ENCODE measurements at regions not wholly inside any gene's neighbourhood (a gene's known extent, or its start where the extent isn't known, plus 50 kb on each side); places are given as distances from the start of the nearest gene placed in this dataset.
A peak's percentile ranks its signal among the peaks of the same experiment; 100 is the strongest.

DNA sequence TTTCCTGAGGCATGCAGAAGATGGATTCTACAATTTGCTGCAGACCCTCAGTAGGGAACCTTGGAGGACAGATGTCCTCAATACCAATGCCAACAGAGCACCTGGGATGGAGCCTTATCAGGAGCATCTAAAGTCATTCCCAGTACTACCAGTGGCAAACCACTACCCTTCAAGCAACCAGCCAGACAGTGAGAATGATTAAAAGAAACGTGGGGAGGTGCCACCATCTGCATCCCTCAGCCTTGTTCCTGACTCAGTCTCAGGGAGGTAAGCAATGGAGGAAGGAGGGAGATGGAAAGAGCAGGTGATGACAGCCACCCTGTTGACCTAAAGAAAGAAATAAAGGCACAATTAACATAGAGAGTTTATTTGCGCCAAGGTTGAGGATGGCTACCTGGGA, 175.2 kb upstream of the GRIN2B start:
- DNase-seq, result no peak

DNA sequence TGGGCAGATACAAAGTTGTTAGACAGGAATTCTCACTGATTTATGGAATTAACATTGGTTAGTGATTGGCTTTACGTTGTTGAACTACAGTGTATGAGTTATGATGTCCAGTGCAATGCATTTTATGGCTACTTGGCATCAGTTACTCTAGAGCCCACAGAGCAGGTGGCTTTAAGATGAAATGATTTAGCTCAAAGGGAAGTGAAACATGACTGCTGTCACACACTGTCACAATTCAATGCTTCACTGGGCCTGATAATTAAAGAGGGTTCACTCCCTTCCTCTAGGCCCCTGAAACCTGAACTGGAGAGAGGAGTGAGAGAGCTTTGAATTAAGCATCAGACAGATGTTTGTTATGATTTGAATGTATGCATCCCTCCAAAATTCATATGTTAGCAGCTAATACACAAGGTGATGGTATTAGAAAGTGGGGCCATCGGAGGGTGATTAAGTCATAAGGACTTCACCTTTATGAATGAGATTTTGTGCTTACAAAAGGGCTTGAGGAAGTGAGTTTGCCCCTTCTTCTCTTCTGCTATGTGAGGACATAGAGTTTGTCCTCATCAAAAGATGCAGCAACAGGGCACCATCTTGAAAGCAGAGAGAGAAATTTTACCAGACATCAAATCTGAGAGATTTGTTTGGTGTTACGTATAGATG, 175.8 kb upstream of the GRIN2B start:
- DNase-seq, result no peak

GRCh38 chr12:14164266-14164665, 182.9 kb upstream of the GRIN2B start:
- no peak for DNase-seq

DNA sequence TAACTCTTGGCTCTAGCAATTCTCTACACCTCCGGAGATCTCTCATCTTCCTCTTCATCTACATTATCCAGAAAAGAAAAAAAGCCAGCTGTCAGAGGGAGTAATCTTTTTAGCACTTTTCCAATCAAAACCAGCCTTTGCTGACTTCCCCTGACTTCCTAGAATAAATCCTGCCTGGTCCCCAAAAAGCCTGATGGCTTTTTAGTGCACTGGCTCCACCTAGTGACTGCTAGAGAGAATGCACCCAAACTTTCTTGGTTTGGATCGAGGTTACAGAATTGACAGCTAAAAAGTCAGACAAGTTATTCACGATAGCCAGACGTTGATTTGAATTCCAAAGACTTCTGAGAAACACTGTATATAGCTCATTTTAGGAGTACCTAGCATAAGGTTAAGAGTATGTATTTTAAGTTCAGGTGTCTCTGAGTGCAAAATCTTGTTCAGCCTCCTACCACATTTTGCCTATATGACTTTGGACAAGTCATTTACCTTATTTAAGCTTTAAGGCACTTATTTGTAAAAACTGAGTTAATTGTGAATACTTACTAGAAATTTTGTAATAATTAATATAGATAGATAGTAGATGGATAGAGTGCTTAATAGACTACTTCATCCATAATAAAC, 185.7 kb upstream of the GRIN2B start:
- DNase-seq, result peak; percentile 18 to 42

- DNase-seq, result no peak
These were observed 187.9 kb upstream of the GRIN2B start for GRCh38 chr12:14169281-14169680.

DNA sequence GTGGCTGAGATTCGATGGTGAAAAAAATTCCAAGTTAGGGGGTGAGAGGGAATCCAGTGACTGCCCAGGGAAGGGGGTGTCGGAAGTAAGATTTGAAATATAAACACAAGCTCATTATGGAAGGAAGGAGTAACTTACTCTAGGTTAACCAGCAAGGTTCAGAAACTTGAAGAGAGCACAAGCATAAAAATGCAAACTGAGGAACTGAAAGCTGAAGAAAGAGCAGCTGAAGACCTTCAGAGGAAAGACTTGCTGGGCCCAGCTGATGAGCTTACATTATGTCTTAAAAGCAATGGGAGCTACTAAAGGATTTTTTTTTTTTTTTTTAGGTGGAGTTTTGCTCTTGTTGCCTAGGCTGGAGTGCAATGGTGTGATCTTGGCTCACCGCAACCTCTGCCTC, 189.7 kb upstream of the GRIN2B start:
- DNase-seq, result no peak

DNA sequence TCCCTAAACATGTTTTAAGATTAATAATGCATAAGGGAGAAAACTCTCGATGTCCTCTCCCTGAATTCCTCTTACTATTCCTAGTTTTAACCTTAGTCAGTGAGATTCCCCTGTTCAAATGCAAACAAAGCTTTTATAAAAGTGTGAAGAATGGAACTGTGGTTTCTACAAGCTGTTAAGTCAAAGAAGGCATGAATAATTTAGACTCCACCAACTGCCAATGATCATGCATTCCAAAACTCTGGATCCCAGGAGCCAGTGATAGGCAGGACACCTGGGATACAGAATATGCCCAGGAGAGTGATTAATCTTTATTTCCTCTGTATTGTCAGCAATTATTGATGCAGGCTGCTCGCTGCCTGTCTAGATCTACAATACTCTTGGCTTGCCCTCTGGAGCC, 190.3 kb upstream of the ATF7IP start:
- no peak for DNase-seq

DNA sequence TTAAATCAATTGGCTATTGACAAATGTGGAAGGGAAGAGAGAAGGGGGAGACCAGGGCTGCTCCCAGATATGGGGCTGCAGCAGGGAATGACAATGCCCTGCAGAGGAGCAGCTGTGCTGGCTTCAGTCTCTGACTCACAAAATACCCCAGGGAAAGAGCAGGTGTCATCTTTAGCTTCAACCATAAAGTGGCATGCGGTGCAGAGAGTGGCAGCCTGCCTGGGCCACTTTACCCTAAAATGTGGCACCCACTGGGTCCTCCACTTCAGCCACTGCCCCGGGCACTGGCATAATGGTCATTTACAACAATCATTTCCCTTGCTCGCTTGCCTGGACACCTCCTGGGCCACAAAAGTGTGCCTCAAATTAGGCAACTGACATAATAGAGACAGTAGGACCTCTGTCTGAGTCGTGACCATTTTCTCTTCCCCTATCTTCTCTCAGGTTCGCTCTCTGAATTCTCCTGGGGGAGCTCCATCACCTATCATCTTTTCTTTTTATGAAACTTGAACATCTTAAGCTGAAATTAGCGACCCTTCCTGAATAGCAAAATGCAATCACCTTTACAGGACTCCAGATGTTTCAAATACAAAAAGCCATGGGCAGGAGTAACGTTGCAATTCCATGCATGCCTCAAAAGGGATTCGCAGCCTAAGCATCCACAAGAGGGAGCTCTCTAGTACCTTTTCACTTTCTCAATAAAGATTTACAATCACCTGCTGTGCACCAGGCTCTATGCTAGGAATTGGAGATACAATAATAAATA, 179.9 kb upstream of the ATF7IP start:
- peak; percentile 4 to 6 for DNase-seq

GRCh38 chr12:14186193-14186502, 179.3 kb upstream of the ATF7IP start:
- DNase-seq, result no peak

DNA sequence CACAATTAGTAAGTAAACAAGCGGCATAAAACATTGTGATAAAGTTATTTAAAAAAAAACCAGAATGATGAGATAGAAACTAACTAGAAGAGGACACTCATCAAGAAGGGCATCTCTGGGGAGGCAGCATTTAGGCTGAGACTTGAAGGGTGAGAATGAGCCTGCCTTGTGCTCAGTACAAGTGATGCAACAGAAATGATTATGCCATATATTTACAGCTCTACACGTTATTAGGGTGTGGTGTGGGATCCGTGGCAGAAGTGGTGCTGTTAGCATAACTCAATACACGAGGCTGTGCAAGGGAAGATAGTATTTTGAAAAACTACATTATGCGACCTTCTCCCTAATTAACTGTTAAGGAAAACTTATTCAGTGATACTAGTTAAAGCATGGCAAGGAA, 178.5 kb upstream of the ATF7IP start:
- no peak for DNase-seq

GRCh38 chr12:14187966-14188365, 177.5 kb upstream of the ATF7IP start:
- no peak for DNase-seq

GRCh38 chr12:14188744-14189143, 176.7 kb upstream of the ATF7IP start:
- no peak for DNase-seq

DNA sequence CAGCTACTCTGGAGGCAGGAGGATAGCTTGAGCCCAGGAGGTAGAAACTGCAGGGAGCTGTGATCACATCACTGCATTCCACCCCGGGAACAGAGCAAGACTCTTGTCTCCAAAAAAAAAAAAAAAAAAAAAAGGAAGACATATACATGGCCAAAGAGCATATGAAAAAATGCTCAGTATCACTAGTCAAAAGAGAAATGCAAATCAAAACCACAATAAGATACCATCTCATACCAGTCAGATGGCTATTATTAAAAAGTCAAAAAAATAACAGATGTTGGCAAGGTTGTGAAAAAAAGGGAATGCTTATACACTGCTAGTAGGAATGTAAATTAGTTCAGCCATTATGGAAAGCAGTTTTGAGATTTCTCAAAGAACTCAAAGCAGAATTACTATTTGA, 174.8 kb upstream of the ATF7IP start:
- no peak for DNase-seq

- no peak for DNase-seq
These were observed 173.9 kb upstream of the ATF7IP start for GRCh38 chr12:14191612-14192011.

GRCh38 chr12:14193639-14194038, 171.8 kb upstream of the ATF7IP start:
- no peak for DNase-seq

DNA sequence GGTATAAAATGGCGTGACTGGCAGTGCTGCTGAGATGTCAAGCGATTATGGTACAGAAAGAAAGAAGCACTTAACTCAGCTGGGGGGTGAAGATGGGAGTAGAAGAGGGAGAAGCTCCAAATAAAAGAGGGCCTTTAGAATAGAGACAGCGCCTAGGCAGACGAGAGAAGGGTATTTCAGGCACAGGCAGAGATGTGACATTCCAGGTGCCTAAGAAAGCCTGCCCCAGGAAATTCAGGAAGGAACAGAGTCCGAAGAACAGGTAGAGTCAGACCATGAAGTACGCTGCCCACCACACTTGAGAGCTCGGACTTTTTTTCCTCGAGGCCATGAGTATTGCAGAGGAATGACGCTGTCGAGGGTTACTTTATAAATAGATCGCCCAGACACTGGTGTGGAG, 170.9 kb upstream of the ATF7IP start:
- DNase-seq, result no peak

DNA sequence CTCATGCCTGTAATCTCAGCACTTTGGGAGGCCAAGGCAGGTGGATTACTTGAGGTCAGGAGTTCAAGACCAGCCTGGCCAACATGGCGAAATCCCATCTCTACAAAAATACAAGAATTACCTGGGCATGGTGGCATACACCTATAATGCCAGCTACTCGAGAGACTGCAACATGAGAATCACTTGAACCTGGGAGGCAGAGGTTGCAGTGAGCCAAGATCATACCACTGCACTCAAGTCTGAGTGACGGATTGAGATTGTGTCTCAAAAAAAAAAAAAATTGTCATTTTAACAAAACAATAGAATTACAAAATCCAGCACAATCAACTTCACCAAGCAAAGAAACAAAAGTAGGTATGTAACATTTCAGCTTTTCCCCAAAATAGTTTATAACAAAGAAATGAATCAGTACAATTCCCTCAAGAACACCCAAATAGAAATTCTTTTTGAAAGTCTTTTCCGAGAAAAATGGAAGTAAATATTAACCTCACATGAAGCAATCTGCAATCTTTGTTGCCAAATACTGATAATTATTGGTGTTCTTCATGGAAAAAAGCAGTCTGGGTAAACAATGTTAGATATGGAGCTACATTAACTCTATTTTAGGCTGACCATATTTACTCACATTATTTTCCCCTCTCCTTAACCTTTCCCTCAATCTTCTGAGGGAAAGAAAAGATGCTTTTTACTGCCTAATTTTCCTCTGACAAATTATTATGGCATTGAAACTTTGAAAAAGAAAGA, 165.9 kb upstream of the ATF7IP start:
- DNase-seq, result no peak

- no peak for DNase-seq
These were observed 164.9 kb upstream of the ATF7IP start for GRCh38 chr12:14200598-14200997.

GRCh38 chr12:14201291-14201690, 164.2 kb upstream of the ATF7IP start:
- DNase-seq, result no peak

GRCh38 chr12:14207905-14208551, 157.5 kb upstream of the ATF7IP start:
- no peak for DNase-seq

- no peak for DNase-seq
These were observed 153.5 kb upstream of the ATF7IP start for GRCh38 chr12:14211947-14212387.

DNA sequence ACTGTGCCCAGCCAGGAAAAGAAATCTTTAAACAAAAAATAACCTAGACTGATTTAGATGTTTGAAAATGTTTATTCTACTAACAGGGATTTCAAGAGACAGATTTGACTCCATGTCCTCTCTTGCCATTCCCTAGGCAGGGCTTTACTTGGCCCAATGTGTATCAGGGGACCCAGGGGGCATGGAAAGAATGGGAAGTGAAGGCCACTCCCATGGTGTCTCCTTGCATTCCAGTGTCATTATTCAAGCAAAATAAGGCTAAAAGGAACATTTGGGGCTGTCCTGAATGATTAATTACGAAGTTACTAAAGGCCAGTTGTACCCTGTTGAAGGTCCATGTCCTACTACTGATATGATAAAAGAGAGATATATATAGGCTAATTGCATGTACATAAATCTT, 151.9 kb upstream of the ATF7IP start:
- DNase-seq, result no peak

DNA sequence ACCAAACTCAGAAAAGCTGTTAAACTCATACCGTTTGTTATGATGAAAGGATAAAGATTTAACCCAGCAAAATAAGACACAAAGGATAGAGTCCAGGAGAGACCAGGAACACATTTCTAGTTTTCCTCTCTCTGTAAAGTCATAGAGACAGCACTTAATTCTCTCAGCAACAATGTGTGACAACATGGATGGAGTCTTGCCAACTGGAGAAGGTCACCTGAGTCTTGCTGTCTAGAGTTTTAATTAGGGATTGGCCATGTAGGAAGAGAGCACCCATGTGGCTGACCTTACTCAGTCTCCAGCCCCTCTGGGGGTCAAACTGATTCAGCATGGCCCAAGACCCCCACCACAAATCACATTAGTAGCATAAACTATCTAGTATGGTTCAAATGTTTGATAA, 151.0 kb upstream of the ATF7IP start:
- no peak for DNase-seq

All from activated CD4-positive, alpha-beta T cell treated with anti-CD3 and anti-CD28 coated beads for 4 hours (primary cell).